NCI-H82 treated with DMSO at 0.1 percent for 48 hours (cell line): ENCODE measurements at regions not wholly inside any gene's neighbourhood (a gene's known extent, or its start where the extent isn't known, plus 50 kb on each side); places are given as distances from the start of the nearest gene placed in this dataset.
"Not testable (repeated sequence)": the region's sequence is repeated elsewhere in the genome, so short reads cannot be mapped to it uniquely, and the experiment has no call there.

Source experiments
- DNase-seq: peaks from one replicate; lab custom pipeline; 2025; ENCODE audit not compliant: unreplicated experiment; lab: John Stamatoyannopoulos, UW

DNA sequence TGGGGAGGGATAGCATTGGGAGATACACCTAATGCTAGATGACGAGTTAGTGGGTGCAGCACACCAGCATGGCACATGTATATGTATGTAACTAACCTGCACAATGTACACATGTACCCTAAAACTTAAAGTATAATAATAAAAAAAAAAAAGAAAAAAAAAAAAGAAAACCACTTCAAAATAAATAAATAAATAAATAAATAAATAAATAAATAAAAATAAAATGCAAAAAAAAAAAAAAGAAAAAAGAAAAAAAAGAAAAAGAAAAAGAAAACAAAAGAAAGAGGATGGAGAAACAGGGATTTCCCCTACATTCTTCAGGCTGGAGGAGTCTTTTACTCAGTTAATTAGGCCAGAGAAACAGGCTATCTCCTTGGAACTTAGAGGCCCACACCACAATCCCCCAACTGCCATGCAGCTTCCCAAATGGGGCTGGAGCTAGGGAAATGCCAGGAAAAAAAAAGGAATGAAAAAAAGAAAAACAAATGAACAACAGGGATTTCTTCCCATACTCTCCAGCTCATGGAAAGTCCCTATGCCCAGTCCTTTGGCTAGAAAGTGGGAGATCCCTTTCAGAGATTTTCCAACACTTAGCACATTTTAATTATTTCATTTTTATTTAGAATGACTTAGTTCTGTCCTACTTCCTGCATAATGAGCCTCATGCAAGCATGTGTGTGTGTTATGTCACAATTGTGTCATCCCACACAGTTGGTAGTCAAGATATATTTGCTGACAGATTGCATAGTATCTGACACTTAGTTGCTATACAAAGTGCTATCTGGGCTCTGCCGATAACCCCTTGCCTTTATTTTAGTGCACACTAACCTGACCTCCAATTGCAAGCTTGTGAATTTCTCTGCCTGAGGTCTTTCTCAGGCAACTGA lies 486.4 kb downstream of the PLPP3 start:
- no peak for DNase-seq

GRCh38 chr1:56089826-56090225 lies 489.5 kb downstream of the PLPP3 start:
- DNase-seq = not testable (repeated sequence)

DNA sequence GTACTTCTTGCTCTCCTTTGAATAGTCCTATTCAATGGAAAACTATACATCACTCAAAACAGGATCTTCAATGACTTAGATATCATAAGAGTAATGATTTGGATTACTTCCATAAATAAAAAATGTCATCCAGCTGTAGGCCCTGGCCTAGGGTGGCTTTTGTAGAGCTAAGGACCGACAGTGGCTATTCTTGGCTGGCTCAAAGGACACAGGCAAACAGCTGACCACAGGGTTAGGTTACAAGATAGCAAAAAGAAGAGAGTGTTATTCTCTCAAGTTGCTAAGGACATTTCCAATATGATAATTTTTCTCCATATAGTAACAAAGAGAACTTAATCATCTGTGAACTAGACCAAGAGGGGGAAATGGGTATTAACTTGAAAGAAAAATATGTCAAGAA lies 495.1 kb downstream of the PLPP3 start:
- no peak for DNase-seq

DNA sequence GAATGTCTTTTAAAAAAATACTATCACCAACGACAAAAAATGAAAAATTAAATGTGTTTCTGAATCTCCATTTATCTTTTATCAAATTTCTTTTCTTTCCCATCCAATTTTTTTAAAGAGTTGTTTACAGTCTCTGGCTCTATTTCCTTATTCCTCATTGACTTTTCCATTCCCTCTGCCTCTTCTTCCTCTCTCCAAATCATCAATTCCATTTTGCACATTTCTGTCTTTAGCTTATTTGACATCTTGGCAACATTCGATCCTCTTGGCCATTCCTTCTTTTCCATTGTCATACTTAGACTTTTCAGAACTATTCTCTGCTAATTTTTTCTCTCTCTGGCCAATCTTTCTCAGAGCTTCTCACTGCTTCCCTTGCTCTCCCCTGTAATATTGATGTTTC lies 497.6 kb downstream of the PLPP3 start:
- DNase-seq = no peak

GRCh38 chr1:56081173-56081572 lies 498.2 kb downstream of the PLPP3 start:
- DNase-seq = no peak

DNA sequence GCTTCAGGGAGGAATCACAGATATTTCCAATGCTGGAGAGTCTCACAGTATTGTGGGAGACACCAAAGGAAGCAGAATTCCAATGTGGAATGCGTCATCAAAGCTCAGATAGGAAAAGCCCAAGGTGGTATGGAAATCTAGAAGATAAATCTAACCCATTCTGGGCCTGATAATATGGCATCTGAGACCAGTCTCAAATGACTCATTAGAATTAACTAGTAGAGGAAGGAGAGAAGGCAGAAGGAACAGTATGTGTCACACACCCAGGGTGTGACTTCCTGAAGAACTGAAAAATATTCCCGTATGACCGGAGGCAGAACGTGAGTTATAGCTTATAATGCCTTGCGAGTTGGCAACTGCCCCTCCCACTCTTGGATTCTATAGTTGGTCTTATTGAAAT lies 499.2 kb downstream of the PLPP3 start:
- DNase-seq = no peak

DNA sequence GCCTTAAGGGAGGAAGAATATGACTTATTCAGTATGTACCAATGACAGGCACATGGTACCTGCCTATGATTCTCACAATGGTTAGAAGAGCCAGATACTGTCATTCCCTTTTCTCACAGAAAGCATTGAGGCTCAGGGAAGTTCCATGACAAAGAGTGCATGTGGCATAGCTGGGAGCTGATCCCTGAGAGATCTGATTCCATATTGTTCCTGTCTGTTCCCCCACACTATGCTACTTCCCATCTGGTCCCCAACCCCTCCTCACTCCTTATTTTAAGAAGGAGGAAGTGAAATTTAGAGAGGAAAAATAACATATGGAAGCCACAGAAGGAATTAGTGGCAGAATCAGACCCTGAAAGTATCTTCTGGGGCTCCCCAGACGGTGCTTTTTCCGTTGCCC lies 500.0 kb downstream of the PLPP3 start:
- DNase-seq = no peak

GRCh38 chr1:56077206-56077605 lies 502.2 kb downstream of the PLPP3 start:
- no peak for DNase-seq

DNA sequence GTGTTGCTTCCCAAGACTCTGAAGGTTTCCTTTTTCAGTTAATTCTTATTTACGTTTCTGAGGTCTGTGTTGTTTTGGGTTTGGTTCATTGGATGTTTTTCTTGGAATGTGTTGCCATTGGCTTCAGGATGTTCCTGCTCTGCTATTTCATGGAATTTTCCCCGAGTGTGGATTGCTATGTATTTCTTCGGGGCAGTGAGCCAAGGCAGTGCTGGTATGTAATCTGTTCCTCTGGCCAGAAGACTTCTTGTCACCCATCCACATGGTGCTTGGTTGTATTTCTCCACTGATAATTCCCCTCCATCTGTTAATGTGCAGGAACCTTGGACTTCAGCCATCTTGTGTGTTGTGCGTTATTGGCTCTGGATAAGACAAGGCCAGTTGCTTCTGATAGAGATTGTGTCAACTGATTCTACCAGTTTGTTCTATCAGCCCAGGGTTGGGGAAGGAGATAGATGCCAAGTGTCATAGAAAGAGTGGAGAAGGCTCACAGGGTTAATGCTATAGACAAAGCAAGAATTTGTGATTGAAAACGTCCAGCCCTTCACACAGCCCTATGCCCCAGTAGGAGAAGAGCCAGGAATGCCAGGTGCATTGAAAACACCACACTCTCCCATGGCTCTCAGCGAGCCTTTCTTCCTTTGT lies 505.2 kb downstream of the PLPP3 start:
- no peak for DNase-seq

DNA sequence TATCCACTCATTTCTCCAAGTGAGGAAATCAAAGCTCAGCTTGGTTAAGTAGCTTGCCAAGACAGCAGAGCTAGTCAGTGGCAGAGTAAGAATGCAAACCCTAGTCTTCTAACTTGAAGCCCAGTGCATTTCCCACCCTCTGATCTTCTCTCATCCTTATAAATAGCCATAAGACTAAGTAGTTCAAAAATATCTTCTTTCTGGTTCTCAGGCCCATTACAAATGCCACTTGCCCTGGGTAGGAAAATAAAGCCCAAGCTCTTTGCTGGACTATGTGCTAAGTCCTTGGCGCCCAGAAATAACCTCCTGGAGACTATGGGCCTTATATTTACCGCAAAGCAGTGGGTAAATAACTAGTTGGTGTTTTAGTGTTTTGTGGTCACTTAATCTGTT lies 505.8 kb downstream of the PLPP3 start:
- DNase-seq = no peak

GRCh38 chr1:56073206-56073605 lies 506.2 kb downstream of the PLPP3 start:
- no peak for DNase-seq

DNA sequence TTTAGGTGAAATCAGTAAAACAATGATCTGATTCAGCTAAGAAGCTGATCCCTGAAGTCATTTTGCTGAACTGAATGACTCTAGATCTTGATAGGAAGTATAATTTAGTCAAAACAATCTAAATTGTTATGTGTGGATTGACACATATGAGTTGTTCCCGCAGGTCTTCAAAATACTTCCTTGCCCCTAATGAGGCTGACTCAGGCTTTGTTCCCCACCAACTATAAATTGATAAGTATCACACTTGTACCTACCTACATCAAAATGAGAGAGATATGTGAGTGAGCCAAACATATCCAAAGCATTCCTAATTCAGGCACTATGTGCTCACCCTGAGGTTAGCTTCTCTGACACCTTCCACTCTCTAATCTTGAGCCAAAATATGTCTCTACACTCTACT lies 507.1 kb downstream of the PLPP3 start:
- DNase-seq = no peak

DNA sequence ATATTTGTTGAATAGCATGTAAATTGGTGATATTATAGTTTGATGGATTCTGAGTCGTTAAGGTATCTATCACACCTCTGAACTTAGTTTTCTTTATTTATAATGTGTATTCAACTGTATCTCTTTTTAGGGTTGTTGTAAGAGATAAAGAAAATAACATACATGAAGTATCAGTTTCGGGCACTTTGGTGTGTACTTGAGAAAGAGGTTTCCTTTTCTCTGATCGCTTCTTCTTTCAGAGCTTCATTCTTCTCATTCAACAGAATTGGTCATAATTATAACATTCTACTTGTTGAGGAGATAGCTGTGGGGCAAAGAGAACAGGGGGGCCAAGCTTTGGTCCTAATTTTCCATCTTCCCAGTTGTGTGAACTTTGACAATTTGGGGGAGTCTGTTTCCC lies 508.0 kb downstream of the PLPP3 start:
- DNase-seq = no peak

- DNase-seq = no peak
Observed at GRCh38 chr1:56070601-56071000, 508.8 kb downstream of the PLPP3 start.

DNA sequence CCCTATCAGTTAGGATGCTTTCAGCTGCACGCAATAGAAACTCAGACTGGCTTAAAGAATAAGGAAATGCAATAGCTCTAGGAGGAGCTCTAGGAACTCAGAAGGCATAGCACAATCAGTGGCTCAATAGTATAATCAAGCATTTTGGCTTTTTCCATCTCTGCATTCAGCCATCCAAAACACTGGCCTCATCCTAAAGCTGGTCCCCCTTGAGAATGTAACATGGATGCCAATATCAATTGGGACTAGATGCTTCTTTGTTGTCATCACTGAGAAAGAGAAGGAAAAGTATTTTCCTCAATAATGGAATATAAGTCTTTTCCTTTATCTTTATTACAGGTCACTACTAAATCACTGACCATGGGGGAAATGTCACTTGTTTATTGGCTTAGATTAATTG lies 509.5 kb downstream of the PLPP3 start:
- no peak for DNase-seq

GRCh38 chr1:56068908-56069307 lies 510.5 kb downstream of the PLPP3 start:
- DNase-seq = no peak

- DNase-seq = no peak
Observed at GRCh38 chr1:56068210-56068609, 511.2 kb downstream of the PLPP3 start.

- DNase-seq = no peak
Observed at GRCh38 chr1:56065729-56066128, 513.6 kb downstream of the PLPP3 start.

DNA sequence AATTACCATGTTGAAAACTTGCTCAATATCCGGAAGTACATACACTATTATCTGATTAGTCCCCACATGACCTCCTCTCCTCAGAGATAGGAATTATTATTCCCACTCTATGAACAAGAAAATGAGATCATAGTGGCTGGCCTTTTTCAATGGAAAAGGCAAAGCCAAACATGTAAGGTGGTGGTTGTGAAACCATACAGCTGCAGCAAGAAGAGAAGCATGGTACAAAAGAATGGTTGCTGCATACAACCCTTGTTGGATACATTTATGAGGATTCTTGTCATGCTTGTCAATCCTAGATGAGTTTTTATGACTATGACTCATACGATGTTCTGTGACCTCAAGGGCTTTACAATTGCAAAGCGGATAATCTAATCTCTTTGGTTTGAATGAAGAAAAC lies 514.7 kb downstream of the PLPP3 start:
- DNase-seq = no peak

GRCh38 chr1:56063461-56063860 lies 515.9 kb downstream of the PLPP3 start:
- DNase-seq = no peak

- no peak for DNase-seq
Observed at GRCh38 chr1:56062625-56063024, 516.7 kb downstream of the PLPP3 start.

- DNase-seq = no peak
Observed at GRCh38 chr1:56061824-56062223, 517.5 kb downstream of the PLPP3 start.

- no peak for DNase-seq
Observed at GRCh38 chr1:56060906-56061305, 518.5 kb downstream of the PLPP3 start.
